GM19372 (cell line): ENCODE measurements at regions not wholly inside any gene's neighbourhood (a gene's known extent, or its start where the extent isn't known, plus 50 kb on each side); places are given as distances from the start of the nearest gene placed in this dataset.
"Not testable (repeated sequence)": the region's sequence is repeated elsewhere in the genome, so short reads cannot be mapped to it uniquely, and the experiment has no call there.

Experiments used
- ATAC-seq: cut with Tn5 transposase; IDR thresholded peaks from one replicate; pipeline ENCODE4 v1.9.1; 2021; ENCODE audit warnings: mild to moderate bottlenecking, low read depth, moderate library complexity; ENCODE audit not compliant: unreplicated experiment

- no peak for ATAC-seq
Observed at GRCh38 chrX:114028907-114029662, 554.8 kb upstream of the HTR2C start.

- no peak for ATAC-seq
Observed at GRCh38 chrX:114017086-114017485, 566.8 kb upstream of the HTR2C start.

- no peak for ATAC-seq
Observed at GRCh38 chrX:114015966-114016365, 567.9 kb upstream of the HTR2C start.

GRCh38 chrX:114006664-114007063, 577.2 kb upstream of the HTR2C start:
- ATAC-seq, result no peak

GRCh38 chrX:113996781-113997180, 587.1 kb upstream of the HTR2C start:
- ATAC-seq, result no peak

GRCh38 chrX:113991720-113992119, 592.2 kb upstream of the HTR2C start:
- ATAC-seq, result not testable (repeated sequence)

- ATAC-seq, result not testable (repeated sequence)
Observed at GRCh38 chrX:113990669-113991068, 593.2 kb upstream of the HTR2C start.

- ATAC-seq, result not testable (repeated sequence)
Observed at GRCh38 chrX:113988315-113988935, 595.5 kb upstream of the HTR2C start.

GRCh38 chrX:113986427-113986826, 597.5 kb upstream of the HTR2C start:
- no peak for ATAC-seq

GRCh38 chrX:113982766-113983165, 601.1 kb upstream of the HTR2C start:
- ATAC-seq, result no peak

GRCh38 chrX:113980953-113981352, 602.9 kb upstream of the HTR2C start:
- no peak for ATAC-seq

- no peak for ATAC-seq
Observed at GRCh38 chrX:113977887-113978286, 606.0 kb upstream of the HTR2C start.

- ATAC-seq, result no peak
Observed at GRCh38 chrX:113975441-113975840, 608.4 kb upstream of the HTR2C start.

- ATAC-seq, result no peak
Observed at GRCh38 chrX:113974881-113975280, 609.0 kb upstream of the HTR2C start.

- no peak for ATAC-seq
Observed at GRCh38 chrX:113973706-113974105, 610.2 kb upstream of the HTR2C start.

GRCh38 chrX:113966791-113967190, 617.1 kb upstream of the HTR2C start:
- no peak for ATAC-seq

- ATAC-seq, result no peak
Observed at GRCh38 chrX:113962343-113962742, 621.5 kb upstream of the HTR2C start.

- ATAC-seq, result no peak
Observed at GRCh38 chrX:113959912-113960626, 623.8 kb upstream of the HTR2C start.

- no peak for ATAC-seq
Observed at GRCh38 chrX:113956936-113957335, 627.0 kb upstream of the HTR2C start.

- no peak for ATAC-seq
Observed at GRCh38 chrX:113954297-113954696, 629.6 kb upstream of the HTR2C start.

GRCh38 chrX:113950081-113950678, 633.7 kb upstream of the HTR2C start:
- ATAC-seq, result no peak
